ENCODE measurements at regions not wholly inside any gene's neighbourhood (a gene's known extent, or its start where the extent isn't known, plus 50 kb on each side); places are given as distances from the start of the nearest gene placed in this dataset.
A peak's percentile ranks its signal among the peaks of the same experiment; 100 is the strongest.
"Not testable (repeated sequence)": the region's sequence is repeated elsewhere in the genome, so short reads cannot be mapped to it uniquely, and the experiment has no call there.

DNA sequence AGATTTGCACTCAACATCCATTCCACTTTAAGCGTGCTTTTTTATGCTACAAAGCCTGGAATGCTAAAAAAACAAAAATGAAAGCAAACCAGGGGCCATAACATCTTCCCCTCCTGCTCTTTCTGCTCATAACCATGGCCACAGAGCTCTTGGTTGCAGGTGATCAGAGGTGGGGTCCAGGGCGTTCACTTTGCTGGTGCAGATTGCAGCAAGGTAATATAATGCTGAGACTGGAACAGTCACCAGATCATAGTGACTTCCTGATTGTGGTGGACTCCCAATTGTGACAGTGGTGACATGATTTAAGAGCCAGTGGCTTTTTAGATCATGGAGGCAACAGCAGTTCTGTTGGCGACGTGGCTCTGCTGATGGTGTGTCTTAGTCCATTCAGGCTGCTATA, 115.0 kb upstream of the CPM start:
- ATAC-seq (no peak), DNase-seq (no peak)
- Histone ChIP-seq H3K4me3 (no peak overlapping the region), H3K27ac (no peak overlapping the region), H3K9me3 (no peaks in the 10 kb centered on the region), H3K36me3 (no peaks in the 10 kb centered on the region), H3K4me1 (peaks cover 5% of the 10 kb centered on the region), H3K27me3 (ENCODE audit: low read depth) (no peaks in the 10 kb centered on the region)
- TF ChIP-seq, protein P1, sequence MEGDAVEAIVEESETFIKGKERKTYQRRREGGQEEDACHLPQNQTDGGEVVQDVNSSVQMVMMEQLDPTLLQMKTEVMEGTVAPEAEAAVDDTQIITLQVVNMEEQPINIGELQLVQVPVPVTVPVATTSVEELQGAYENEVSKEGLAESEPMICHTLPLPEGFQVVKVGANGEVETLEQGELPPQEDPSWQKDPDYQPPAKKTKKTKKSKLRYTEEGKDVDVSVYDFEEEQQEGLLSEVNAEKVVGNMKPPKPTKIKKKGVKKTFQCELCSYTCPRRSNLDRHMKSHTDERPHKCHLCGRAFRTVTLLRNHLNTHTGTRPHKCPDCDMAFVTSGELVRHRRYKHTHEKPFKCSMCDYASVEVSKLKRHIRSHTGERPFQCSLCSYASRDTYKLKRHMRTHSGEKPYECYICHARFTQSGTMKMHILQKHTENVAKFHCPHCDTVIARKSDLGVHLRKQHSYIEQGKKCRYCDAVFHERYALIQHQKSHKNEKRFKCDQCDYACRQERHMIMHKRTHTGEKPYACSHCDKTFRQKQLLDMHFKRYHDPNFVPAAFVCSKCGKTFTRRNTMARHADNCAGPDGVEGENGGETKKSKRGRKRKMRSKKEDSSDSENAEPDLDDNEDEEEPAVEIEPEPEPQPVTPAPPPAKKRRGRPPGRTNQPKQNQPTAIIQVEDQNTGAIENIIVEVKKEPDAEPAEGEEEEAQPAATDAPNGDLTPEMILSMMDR (IDR thresholded peaks at IDR 0.05): no peak
- intact Hi-C loops (cut with DNase I): no loop called here

DNA sequence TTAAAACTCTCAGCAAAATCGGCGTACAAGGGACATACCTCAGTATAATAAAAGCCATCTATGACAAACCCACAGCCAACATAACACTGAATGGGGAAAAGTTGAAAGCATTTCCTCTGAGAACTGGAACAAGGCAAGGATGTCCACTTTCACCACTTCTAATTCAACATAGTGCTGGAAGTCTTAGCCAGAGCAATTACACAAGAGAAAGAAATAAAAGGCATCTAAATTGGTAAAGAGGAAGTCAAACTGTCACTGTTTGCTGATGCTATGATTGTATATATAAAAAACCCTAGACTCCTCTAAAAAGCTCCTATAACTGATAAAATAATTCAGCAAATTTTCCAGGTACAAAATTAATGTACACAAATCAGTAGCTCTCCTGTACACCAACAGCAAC, 116.9 kb upstream of the CPM start:
- ATAC-seq; intact Hi-C loops (cut with DNase I); H3K27ac ChIP-seq; H3K27me3 ChIP-seq (ENCODE audit: low read depth); H3K4me1 ChIP-seq; H3K36me3 ChIP-seq; DNase-seq; H3K4me3 ChIP-seq; H3K9me3 ChIP-seq: not testable (repeated sequence)

DNA sequence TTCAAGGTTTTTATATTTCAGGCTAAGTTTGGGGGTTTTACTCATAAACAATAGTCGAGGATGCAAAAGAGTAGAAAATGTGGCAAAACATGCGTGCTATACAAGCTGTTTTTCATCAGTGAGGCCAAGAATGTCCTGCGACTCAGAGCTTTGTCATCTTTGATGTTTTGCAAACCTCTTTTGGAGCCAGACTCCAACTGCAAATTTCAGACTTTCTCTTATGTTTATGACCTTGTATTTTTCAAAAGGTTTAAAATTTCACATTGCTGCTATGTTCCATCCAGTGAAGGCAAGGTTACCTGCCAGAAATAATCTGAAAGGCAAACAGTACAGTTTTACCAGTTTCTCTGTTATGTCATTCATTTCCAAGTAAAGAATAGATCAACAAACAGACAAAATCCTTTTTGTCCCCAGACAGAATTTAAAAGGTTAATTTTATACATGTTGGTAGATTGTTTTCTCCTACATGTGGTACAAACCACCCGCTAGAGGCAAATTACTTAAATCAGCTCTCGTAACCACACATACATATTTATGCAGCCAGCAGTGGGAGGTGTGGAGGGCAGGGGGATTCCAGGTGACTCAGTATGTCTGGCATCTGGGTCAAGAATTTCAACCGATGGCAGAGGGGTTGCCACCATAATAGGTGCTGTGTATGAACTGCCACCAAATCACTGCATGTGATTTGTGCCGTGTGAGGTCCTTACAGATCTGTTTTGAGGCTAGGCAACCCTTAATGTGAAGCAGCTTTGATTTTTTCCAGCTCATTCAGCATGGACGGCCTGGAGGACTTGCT, 119.8 kb upstream of the CPM start:
- ATAC-seq (peak; percentile 88 to 94), DNase-seq (no peak)
- Histone ChIP-seq H3K36me3 (no peaks in the 10 kb centered on the region), H3K27me3 (ENCODE audit: low read depth) (no peaks in the 10 kb centered on the region), H3K9me3 (no peaks in the 10 kb centered on the region), H3K4me3 (no peak overlapping the region), H3K4me1 (peaks cover 22% of the 10 kb centered on the region), H3K27ac (no peak overlapping the region)
- intact Hi-C loops (cut with DNase I): no loop called here
- TF ChIP-seq, protein P1 (IDR thresholded peaks at IDR 0.05): no peak

DNA sequence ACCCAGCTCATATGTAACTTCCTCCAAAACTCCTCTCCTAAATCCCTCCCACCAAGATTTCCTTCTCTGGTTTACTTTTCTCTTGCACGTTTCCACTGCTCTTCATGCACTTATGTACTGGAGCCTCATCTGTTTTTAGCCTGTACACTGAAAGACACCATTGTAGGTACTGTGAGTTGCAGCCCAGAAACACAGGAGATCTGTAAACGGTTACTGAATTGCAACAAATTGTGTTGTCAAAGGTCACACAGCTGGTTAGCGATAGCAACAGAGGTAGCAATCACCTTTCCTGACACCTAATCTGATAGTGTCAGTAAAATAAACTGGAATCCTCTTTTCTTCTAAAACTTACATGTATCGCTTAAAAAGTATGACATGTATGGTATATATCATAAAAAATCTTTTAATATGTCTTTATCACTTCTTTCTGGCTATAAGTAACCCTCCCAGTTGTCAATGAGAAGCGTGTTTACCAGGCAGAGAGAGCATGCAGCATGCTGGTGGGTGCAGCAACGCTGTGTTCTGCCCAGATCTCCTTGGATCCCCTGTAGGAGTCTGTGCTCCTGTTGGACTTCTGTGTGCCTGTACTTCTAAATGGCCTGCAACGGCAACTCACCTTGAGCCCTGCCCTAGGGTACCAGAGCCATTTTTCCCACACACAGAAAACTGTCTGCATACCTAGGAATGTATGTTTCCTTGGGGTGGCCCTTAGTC, 121.5 kb upstream of the CPM start:
- intact Hi-C loops (cut with DNase I): no loop called here

DNA sequence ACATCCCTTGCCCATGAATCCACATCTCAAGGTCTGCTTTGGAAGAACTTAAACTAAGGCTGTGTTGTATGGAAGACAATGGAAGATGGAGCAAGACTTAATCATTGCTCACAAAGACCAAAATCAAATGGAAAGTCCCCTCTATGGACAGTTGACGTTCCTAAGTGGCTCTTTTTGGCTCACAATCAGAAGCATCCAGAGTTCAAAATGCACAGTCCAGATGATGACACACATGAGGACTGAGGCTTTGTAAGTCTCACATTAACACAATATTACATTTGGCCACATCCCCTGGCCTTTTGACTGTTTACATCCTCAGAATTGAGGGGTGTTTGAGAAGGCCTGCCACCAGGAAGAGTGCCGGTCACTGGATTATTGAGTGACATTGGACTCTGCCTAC, 122.3 kb upstream of the CPM start:
- Histone ChIP-seq H3K9me3 (no peaks in the 10 kb centered on the region), H3K36me3 (no peaks in the 10 kb centered on the region), H3K4me1 (peaks cover 22% of the 10 kb centered on the region), H3K27ac (no peak overlapping the region), H3K4me3 (no peak overlapping the region), H3K27me3 (ENCODE audit: low read depth) (no peaks in the 10 kb centered on the region)
- no peak for ATAC-seq
- TF ChIP-seq, protein P1 (IDR thresholded peaks at IDR 0.05): no peak
- intact Hi-C loops (cut with DNase I): no loop called here
- DNase-seq: no peak

More for the DNA sequence above, 121.5 kb upstream of the CPM start:
- Histone ChIP-seq H3K9me3 (no peaks in the 10 kb centered on the region), H3K36me3 (no peaks in the 10 kb centered on the region), H3K4me3 (no peak overlapping the region), H3K27me3 (ENCODE audit: low read depth) (no peaks in the 10 kb centered on the region), H3K27ac (no peak overlapping the region), H3K4me1 (peaks cover 22% of the 10 kb centered on the region)
- TF ChIP-seq, protein P1 (IDR thresholded peaks at IDR 0.05): no peak
- DNase-seq (no peak), ATAC-seq (no peak)

GRCh38 chr12:69055706-69056105, 122.7 kb upstream of the CPM start:
- Histone ChIP-seq H3K36me3 (no peaks in the 10 kb centered on the region), H3K27ac (no peak overlapping the region), H3K4me1 (peaks cover 22% of the 10 kb centered on the region), H3K4me3 (no peak overlapping the region), H3K9me3 (no peaks in the 10 kb centered on the region), H3K27me3 (ENCODE audit: low read depth) (no peaks in the 10 kb centered on the region)
- intact Hi-C loops (cut with DNase I): no loop called here
- DNase-seq (no peak), ATAC-seq (peak; percentile 28 to 57)
- TF ChIP-seq, protein P1 (IDR thresholded peaks at IDR 0.05): no peak
